HUES48 (cell line): ENCODE measurements at regions not wholly inside any gene's neighbourhood (a gene's known extent, or its start where the extent isn't known, plus 50 kb on each side); places are given as distances from the start of the nearest gene placed in this dataset.

ENCODE experiments used
- H3K27ac ChIP-seq: one replicate; pipeline ENCODE4 v1.7.0; 2013; ENCODE audit warnings: low read depth, low read length, inconsistent platforms
- H3K27me3 ChIP-seq: 2 replicates; pipeline ENCODE4 v1.6.1; 2013; ENCODE audit warnings: mild to moderate bottlenecking, low read length; ENCODE audit not compliant: control insufficient read depth, insufficient read depth
- H3K36me3 ChIP-seq: 2 replicates; pipeline ENCODE4 v1.6.1; 2013; ENCODE audit warnings: low read length; ENCODE audit not compliant: control insufficient read depth, insufficient read depth
- H3K4me1 ChIP-seq: 2 replicates; pipeline ENCODE4 v1.6.1; 2013; ENCODE audit warnings: mild to moderate bottlenecking, low read length; ENCODE audit not compliant: control insufficient read depth, insufficient read depth
- H3K4me3 ChIP-seq: 2 replicates; pipeline ENCODE4 v1.5.1; 2013; ENCODE audit warnings: mild to moderate bottlenecking, low read depth, low read length
- H3K9ac ChIP-seq: 2 replicates; pipeline ENCODE4 v1.6.1; 2013; ENCODE audit warnings: mild to moderate bottlenecking, low read depth, low read length, moderate library complexity
- H3K9me3 ChIP-seq: 2 replicates; pipeline ENCODE4 v1.6.1; 2013; ENCODE audit warnings: low read length; ENCODE audit not compliant: control insufficient read depth, insufficient read depth

GRCh38 chr2:226079196-226079595, 679.7 kb downstream of the NYAP2 start:
- H3K4me3 ChIP-seq = no peak overlapping the region

GRCh38 chr2:226078666-226079065, 679.2 kb downstream of the NYAP2 start:
- Histone ChIP-seq H3K4me1 (no peaks in the 10 kb centered on the region), H3K36me3 (no peaks in the 10 kb centered on the region), H3K27ac (no peak overlapping the region), H3K4me3 (no peak overlapping the region), H3K9ac (no peak overlapping the region), H3K9me3 (no peaks in the 10 kb centered on the region), H3K27me3 (no peaks in the 10 kb centered on the region)

More at GRCh38 chr2:226079196-226079595, 679.7 kb downstream of the NYAP2 start:
- Histone ChIP-seq H3K27me3 (no peaks in the 10 kb centered on the region), H3K9me3 (no peaks in the 10 kb centered on the region; the same call in 1 of the 2 replicates), H3K36me3 (no peaks in the 10 kb centered on the region), H3K4me1 (no peaks in the 10 kb centered on the region), H3K27ac (no peak overlapping the region), H3K9ac (no peak overlapping the region)

DNA sequence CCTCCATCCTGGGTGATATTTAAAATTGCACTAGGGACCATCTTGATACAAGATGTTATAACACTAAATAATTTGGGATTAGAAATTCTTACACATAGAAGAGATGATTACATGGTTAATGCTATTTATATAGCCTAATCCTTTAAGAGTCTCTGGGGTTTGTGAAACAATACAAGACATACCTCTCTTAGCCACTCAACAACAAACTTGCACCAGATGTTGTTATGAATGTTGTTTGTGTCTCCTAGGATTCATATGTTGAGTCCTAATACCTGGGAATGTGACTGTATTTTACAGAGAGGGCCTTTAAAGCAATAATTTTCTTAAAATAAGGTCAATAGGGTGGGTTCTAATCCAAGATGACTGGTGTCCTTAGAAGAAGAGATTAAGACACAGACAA, 678.3 kb downstream of the NYAP2 start:
- Histone ChIP-seq H3K9ac (no peak overlapping the region), H3K27ac (no peak overlapping the region), H3K4me1 (no peaks in the 10 kb centered on the region), H3K4me3 (no peak overlapping the region), H3K36me3 (no peaks in the 10 kb centered on the region), H3K9me3 (no peaks in the 10 kb centered on the region), H3K27me3 (no peaks in the 10 kb centered on the region)

DNA sequence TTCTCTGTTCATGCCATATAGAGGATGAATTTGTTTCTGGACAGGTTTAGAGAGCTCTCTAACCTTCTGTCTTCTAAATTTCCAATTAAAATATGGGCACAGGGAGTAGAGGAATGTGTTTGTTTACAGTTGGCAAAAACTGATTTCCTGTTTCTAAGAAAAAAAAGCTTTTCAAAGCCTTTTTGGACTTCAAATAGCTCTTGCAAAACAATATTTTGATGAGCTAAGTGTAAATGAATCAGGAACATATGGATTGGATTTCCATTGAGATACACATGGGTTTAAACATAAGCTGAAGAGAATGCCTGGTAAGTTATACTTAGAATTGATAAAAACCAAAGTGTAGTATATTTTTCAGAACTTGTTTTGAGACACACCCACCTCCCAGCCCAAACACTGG, 677.5 kb downstream of the NYAP2 start:
- no peaks in the 10 kb centered on the region for H3K36me3 ChIP-seq
- H3K4me1 ChIP-seq = no peaks in the 10 kb centered on the region
- no peaks in the 10 kb centered on the region for H3K27me3 ChIP-seq
- H3K27ac ChIP-seq = no peak overlapping the region
- H3K9ac ChIP-seq = no peak overlapping the region
- no peaks in the 10 kb centered on the region for H3K9me3 ChIP-seq
- no peak overlapping the region for H3K4me3 ChIP-seq

DNA sequence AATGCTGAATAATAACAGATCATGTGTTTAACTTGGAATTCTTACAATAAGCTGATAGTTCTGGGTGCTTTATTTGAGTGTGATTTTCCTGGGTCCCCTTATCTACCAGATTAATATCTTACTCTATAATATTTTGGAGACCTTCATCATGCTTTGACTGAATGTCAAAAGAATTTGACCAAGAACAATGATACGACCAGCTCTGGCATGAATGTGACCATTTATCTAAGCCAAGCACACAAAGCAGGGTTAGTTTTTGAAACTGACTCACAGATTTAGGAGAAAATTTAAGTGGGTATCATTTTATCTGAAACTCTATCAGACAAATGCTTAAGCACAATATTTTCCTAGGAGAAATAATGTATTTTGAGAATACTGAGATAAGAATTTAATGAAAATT, 677.0 kb downstream of the NYAP2 start:
- no peaks in the 10 kb centered on the region for H3K27me3 ChIP-seq
- H3K36me3 ChIP-seq = no peaks in the 10 kb centered on the region
- no peak overlapping the region for H3K4me3 ChIP-seq
- H3K27ac ChIP-seq = no peak overlapping the region
- H3K9ac ChIP-seq = no peak overlapping the region
- no peaks in the 10 kb centered on the region for H3K4me1 ChIP-seq
- H3K9me3 ChIP-seq = no peaks in the 10 kb centered on the region

GRCh38 chr2:226074391-226074790, 674.9 kb downstream of the NYAP2 start:
- Histone ChIP-seq H3K27me3 (no peaks in the 10 kb centered on the region), H3K4me1 (no peaks in the 10 kb centered on the region), H3K4me3 (no peak overlapping the region)

GRCh38 chr2:226073496-226074160, 674.1 kb downstream of the NYAP2 start:
- Histone ChIP-seq H3K36me3 (no peaks in the 10 kb centered on the region), H3K9ac (no peak overlapping the region), H3K4me1 (no peaks in the 10 kb centered on the region), H3K9me3 (no peaks in the 10 kb centered on the region), H3K27ac (no peak overlapping the region), H3K27me3 (no peaks in the 10 kb centered on the region), H3K4me3 (no peak overlapping the region)

More at GRCh38 chr2:226074391-226074790, 674.9 kb downstream of the NYAP2 start:
- H3K9ac ChIP-seq = no peak overlapping the region
- no peak overlapping the region for H3K27ac ChIP-seq
- no peaks in the 10 kb centered on the region for H3K36me3 ChIP-seq
- no peaks in the 10 kb centered on the region for H3K9me3 ChIP-seq

- no peak overlapping the region for H3K27ac ChIP-seq
- H3K9ac ChIP-seq = no peak overlapping the region
- no peaks in the 10 kb centered on the region for H3K27me3 ChIP-seq
- peaks cover 6% of the 10 kb centered on the region; the same call in 1 of the 2 replicates for H3K4me1 ChIP-seq
- H3K36me3 ChIP-seq = no peaks in the 10 kb centered on the region
- H3K4me3 ChIP-seq = no peak overlapping the region
- no peaks in the 10 kb centered on the region for H3K9me3 ChIP-seq
These were observed 667.4 kb downstream of the NYAP2 start for GRCh38 chr2:226066873-226067272.

DNA sequence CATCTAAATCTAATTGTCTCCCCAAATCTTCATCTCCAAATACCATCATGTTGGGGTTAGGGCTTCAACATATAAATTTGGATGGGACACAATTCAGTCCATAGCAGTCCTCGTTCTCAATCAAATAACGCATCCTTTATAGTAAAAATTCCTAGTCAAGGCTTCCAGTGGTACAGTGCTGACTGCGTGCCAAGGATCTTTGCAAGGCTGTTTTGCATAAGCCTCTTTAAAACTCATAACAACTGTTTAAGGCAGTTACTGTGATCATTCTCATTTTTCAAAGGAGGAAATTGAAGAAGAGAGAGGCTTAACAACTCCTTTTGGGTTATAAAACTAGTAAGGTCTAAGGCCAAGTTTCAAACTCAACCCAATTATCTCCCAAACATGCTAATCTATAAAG, 666.9 kb downstream of the NYAP2 start:
- no peaks in the 10 kb centered on the region for H3K36me3 ChIP-seq
- H3K4me3 ChIP-seq = no peak overlapping the region
- no peak overlapping the region for H3K27ac ChIP-seq
- H3K9me3 ChIP-seq = no peaks in the 10 kb centered on the region
- no peak overlapping the region for H3K9ac ChIP-seq
- H3K4me1 ChIP-seq = peaks cover 6% of the 10 kb centered on the region; the same call in 1 of the 2 replicates
- no peaks in the 10 kb centered on the region for H3K27me3 ChIP-seq

DNA sequence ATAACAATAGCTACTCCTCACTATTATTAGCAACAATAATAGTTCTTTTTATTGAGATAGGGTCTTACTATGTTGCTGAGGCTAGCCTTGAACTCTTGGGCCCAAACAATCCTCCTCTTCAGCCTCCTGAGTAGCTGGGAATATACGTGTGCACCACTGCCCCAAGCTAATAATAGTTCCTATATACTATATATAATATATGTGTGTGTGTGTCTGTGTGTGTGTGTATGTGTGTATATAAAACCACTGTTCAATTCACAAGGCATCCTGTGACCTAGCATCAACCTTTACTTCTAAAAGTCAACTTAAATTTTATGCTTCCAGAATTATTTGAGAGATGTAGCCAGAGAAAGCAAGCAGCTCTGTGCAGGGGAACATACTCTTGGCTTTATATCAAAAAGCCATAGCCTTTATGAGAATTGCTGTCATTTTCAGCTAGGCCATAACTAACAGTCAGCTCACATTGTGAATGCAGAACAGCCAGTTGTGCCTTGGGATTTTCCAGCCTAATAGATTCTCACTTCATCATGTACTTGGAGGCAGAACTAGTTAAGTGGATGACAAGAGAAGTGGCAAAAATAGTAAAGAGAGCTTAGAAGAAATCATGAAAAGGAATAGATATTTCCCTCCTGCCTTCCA, 665.5 kb downstream of the NYAP2 start:
- Histone ChIP-seq H3K27ac (no peak overlapping the region), H3K9me3 (no peaks in the 10 kb centered on the region), H3K36me3 (no peaks in the 10 kb centered on the region), H3K4me1 (peaks cover 6% of the 10 kb centered on the region; the same call in 1 of the 2 replicates), H3K4me3 (no peak overlapping the region), H3K27me3 (no peaks in the 10 kb centered on the region), H3K9ac (no peak overlapping the region)

DNA sequence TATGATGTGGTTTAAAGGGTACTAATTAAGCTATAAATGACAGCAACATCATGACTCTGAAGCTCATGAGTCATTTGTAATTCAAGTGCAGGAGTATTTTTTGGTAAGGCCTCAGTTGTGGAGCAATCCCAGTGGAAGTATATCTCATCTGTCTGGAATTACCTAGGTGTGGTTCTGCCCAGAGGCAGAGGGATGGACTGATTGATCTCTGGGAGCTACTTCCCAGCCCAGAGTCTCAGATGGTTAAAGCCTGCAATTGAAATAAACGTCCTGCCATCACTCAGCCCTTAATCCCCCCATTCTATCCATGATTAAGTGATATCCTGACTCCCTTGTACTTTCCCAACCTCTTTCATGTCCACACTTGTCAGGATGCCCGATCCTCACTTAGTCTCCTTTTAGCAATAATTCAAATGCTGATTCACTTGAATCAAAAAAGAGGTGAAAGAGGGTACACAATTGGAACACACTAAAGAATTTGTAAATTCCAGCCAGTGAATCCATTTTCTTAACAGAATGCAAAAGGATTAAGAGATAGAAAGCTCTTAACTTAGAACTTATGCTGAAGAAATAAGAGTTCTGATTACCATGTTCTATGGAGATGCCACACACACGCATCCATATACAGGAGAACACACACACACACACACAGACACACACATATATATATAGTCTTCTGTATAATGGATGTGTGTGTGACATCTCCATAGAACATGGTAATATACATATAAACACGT, 664.4 kb downstream of the NYAP2 start:
- H3K9ac ChIP-seq = no peak overlapping the region
- no peaks in the 10 kb centered on the region for H3K9me3 ChIP-seq
- H3K27ac ChIP-seq = no peak overlapping the region
- peaks cover 6% of the 10 kb centered on the region; the same call in 1 of the 2 replicates for H3K4me1 ChIP-seq
- no peaks in the 10 kb centered on the region for H3K27me3 ChIP-seq
- H3K36me3 ChIP-seq = no peaks in the 10 kb centered on the region
- H3K4me3 ChIP-seq = no peak overlapping the region
